HG03457 (cell line): ENCODE measurements at regions not wholly inside any gene's neighbourhood (a gene's known extent, or its start where the extent isn't known, plus 50 kb on each side); places are given as distances from the start of the nearest gene placed in this dataset.

Experiments
- ATAC-seq: cut with Tn5 transposase; IDR thresholded peaks from one replicate; pipeline ENCODE4 v1.9.1; 2021; ENCODE audit warnings: moderate number of reproducible peaks; ENCODE audit not compliant: unreplicated experiment

- no peak for ATAC-seq
These were observed 184.4 kb upstream of the LPP start for GRCh38 chr3:187969581-187969950.

- ATAC-seq, result no peak
These were observed 183.9 kb upstream of the LPP start for GRCh38 chr3:187970106-187970505.

- ATAC-seq, result no peak
These were observed 182.3 kb upstream of the LPP start for GRCh38 chr3:187971629-187972028.

- no peak for ATAC-seq
These were observed 181.5 kb upstream of the LPP start for GRCh38 chr3:187972454-187972853.

- no peak for ATAC-seq
These were observed 179.7 kb upstream of the LPP start for GRCh38 chr3:187973977-187974870.

GRCh38 chr3:187974871-187975271, 179.1 kb upstream of the LPP start:
- no peak for ATAC-seq

GRCh38 chr3:187975561-187976364, 178.2 kb upstream of the LPP start:
- ATAC-seq, result no peak

- no peak for ATAC-seq
These were observed 177.5 kb upstream of the LPP start for GRCh38 chr3:187976365-187976900.

GRCh38 chr3:187977659-187978058, 176.3 kb upstream of the LPP start:
- no peak for ATAC-seq

- ATAC-seq, result no peak
These were observed 175.4 kb upstream of the LPP start for GRCh38 chr3:187978433-187979011.

- no peak for ATAC-seq
These were observed 174.4 kb upstream of the LPP start for GRCh38 chr3:187979564-187979963.

GRCh38 chr3:187980861-187981260, 173.1 kb upstream of the LPP start:
- no peak for ATAC-seq

- no peak for ATAC-seq
These were observed 171.8 kb upstream of the LPP start for GRCh38 chr3:187982142-187982541.

- ATAC-seq, result no peak
These were observed 170.4 kb upstream of the LPP start for GRCh38 chr3:187983484-187984124.

- no peak for ATAC-seq
These were observed 168.3 kb upstream of the LPP start for GRCh38 chr3:187985647-187986046.

GRCh38 chr3:187986514-187986934, 167.4 kb upstream of the LPP start:
- no peak for ATAC-seq

- no peak for ATAC-seq
These were observed 166.8 kb upstream of the LPP start for GRCh38 chr3:187987187-187987586.

- no peak for ATAC-seq
These were observed 166.0 kb upstream of the LPP start for GRCh38 chr3:187987924-187988323.

- ATAC-seq, result no peak
These were observed 164.3 kb upstream of the LPP start for GRCh38 chr3:187989575-187990153.

GRCh38 chr3:187992609-187993008, 161.3 kb upstream of the LPP start:
- ATAC-seq, result no peak
